ENCODE measurements at regions not wholly inside any gene's neighbourhood (a gene's known extent, or its start where the extent isn't known, plus 50 kb on each side); places are given as distances from the start of the nearest gene placed in this dataset.
"Not testable (repeated sequence)": the region's sequence is repeated elsewhere in the genome, so short reads cannot be mapped to it uniquely, and the experiment has no call there.

- DNase-seq = no peak
These were observed 823.1 kb downstream of the EPHA4 start for GRCh38 chr2:220748875-220749479.

- no peak for DNase-seq
These were observed 818.6 kb downstream of the EPHA4 start for GRCh38 chr2:220753486-220753885.

GRCh38 chr2:220756653-220757052 lies 815.5 kb downstream of the EPHA4 start:
- no peak for DNase-seq

DNA sequence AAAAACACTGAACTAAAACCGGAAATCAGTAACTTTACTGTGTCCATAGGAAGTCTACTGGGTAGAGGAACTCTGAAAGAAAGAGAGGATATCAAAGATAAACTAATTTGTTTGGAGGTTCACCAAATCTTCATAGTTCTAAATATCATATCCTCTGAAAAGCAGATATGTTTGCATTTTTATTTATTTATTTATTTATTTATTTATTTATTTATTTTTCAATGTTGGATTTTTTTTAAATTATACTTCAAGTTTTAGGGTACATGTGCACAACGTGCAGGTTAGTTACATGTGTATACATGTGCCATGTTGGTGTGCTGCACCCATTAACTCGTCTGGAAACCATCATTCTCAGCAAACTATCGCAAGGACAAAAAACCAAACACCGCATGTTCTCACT lies 813.7 kb downstream of the EPHA4 start:
- DNase-seq = not testable (repeated sequence)

DNA sequence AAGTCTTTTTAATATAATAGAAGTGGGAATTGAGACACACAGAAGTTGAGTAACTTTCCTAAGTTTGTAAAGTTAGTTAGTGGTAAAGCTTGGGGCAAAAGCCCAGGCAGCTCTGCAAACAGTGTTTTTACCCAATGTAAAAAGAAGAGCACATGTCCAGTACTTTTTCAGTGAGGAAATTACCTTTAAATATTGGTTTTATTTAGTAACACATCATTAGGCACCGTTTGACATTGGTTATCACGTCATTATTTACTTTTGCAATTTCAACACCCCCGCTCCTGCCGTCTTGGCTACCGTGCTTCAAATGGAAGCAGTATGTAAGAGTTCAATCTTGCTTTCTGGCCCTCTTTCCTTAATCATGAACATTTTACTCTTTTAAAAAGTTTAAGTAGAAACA lies 807.9 kb downstream of the EPHA4 start:
- no peak for DNase-seq

- DNase-seq = no peak
These were observed 804.4 kb downstream of the EPHA4 start for GRCh38 chr2:220767591-220768255.

DNA sequence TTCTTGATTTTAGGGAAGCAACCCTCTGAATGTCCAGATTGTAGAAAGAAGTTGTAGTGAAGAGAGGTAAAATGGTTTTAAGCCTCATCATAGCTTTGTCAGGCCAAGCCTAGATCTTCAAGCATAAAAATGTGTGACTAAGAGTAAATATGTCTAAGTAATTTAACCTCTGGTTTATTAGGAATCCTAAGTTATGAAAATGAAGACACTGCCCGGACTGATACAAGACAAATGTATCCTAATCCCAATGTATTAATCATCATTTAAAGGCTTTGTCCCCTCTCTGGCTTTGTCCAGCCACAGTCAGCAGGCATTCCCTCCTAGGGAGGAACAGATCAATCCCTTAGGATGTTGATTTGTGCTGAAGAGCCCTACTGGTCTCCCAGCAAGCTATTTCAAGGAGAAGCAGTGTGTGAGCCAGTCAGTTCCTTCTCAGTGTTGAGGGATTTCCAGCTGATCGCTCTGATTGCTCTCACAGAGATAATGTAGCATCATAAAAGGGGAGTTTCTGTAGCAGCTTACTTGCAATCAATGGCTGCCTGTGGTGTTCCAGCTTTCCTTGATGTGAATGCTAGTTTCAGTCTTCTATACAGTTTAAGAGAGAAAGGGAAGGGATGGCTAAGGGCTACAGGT lies 796.1 kb downstream of the EPHA4 start:
- DNase-seq = no peak

GRCh38 chr2:220779076-220779475 lies 793.0 kb downstream of the EPHA4 start:
- DNase-seq = not testable (repeated sequence)

DNA sequence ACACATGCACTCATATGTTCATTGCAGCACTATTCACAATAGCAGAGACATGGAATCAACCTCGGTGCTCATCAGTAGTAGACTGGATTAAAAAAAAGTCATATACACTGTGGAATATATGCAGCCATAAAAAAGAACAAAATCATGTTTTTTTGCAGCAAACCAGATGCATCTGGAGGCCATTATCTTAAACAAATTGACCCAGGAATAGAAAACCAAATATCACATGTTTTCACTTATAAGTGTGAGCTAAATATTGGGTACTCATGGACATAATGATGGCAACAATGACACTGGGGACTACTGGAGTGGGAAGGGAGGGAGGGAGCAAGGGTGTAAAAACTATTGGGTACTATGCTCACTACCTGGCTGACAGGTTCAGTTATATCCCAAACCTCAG lies 792.6 kb downstream of the EPHA4 start:
- no peak for DNase-seq

- DNase-seq = no peak
These were observed 792.2 kb downstream of the EPHA4 start for GRCh38 chr2:220779931-220780330.

- DNase-seq = no peak
These were observed 790.4 kb downstream of the EPHA4 start for GRCh38 chr2:220781622-220782241.

DNA sequence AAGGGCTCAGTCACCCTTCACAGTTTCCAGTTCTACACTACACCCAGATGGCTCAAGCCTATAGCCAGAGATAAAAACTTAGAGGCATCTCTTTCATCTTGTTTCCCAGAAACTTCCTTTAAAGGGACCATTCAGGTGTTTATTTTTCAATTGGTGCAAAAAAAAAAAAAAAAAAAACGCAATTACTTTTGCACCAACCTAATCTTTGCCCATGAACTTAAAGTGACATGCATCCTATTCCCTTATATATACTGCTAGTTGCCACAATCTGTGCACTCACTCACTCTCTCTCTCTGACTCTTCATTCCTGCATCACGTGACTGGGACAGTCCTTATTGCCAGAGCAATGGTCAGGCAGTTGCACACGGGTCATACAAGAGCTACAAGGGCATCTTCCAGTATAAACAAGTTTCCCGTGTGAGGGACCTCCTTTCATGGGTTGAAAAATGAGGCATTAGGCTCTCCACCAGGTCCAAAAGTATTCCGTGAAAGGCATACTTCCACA lies 789.4 kb downstream of the EPHA4 start:
- DNase-seq = no peak

GRCh38 chr2:220783671-220784070 lies 788.4 kb downstream of the EPHA4 start:
- no peak for DNase-seq

- no peak for DNase-seq
These were observed 786.9 kb downstream of the EPHA4 start for GRCh38 chr2:220785178-220785577.

DNA sequence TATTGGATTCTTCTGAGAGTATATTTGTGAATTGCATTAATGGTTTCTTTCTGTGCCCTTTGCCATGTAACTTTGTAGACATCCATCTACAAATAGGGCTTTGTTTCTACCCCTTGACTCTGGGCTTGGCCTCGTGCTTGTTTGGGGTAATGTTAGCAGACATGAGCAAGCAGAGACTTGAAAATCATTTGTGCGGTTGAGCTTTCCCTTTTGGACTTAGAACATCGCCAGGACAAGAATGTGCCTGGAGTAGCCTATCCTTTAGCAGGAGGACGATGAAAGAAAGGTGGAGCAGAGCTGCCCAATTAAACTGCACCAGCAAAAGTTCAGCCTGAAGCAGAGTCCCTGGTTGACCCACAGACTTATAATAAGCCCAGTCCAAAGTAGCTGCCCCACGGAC lies 785.9 kb downstream of the EPHA4 start:
- DNase-seq = no peak

DNA sequence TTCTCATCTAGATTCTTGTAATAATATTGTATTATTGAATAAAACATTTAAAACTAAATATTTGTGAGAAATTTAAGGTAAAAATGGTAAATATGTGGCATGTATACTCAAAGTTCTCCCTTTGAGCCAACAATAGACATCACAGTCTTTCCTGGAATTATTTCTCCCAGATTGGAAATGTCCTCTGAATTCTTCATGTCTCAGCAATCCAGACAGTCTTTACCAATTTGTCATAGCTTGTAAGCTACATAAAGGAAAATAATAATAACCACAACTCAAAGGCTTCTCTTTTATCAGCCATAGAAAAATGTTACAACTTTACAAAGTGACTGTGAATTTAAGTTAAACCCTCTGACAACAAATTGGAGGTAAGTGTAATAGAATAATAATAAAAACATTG lies 784.9 kb downstream of the EPHA4 start:
- DNase-seq = no peak

GRCh38 chr2:220789961-220790360 lies 782.1 kb downstream of the EPHA4 start:
- no peak for DNase-seq

DNA sequence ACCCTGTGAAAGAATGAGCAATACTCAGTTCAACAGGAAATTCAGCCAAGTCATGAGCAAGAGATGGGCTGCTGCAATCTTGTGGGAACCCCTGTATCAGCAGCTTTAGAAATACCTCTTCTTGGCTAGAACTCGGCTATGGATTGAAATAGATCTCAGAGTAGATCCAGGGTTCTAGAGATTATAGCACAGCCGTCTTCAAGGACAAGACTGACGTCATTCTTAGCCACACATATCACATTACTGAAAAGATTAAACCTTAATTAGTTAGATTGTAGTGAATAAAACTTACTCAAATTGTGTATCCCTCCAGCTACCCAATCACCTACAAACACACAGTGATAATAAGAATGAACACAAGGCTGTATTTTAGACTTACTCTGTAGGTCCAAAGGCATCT lies 776.4 kb downstream of the EPHA4 start:
- no peak for DNase-seq

DNA sequence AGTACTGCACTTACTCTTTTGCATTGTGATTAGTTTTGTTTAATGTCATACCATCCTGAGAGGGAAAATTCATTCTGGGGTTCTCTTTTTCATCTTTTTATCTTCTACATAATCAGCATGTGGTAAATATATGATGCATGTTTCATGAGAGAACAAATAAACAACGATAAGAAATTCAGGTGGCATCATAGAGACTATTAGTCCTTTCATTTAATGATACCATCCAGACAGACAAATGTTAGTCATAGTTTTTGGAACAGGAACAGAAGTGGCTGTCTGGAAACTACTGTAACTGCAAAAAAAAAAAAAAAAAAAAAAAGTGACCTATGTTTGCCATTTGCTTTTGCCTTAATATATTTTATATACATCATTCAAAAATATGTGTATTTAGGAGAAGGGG lies 761.0 kb downstream of the EPHA4 start:
- DNase-seq = no peak

- DNase-seq = no peak
These were observed 760.0 kb downstream of the EPHA4 start for GRCh38 chr2:220811952-220812570.

DNA sequence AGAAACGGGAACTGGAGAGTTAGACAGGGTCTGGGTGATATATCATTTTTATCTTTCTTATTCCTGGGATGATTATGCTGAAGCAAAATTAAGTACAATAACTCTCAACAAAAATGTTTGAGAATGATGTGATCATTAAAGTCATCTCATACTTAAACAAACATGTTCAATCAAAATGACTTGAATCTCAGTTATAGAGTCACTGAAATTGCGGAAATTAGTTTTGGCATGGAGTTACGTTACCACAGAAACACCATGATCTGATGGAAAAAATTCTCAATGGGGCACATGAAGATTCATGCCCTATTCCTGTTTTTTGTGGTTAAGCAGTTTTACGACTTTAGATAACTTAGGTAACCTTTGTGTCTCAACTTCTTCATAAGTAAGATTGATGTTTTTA lies 757.7 kb downstream of the EPHA4 start:
- no peak for DNase-seq

DNA sequence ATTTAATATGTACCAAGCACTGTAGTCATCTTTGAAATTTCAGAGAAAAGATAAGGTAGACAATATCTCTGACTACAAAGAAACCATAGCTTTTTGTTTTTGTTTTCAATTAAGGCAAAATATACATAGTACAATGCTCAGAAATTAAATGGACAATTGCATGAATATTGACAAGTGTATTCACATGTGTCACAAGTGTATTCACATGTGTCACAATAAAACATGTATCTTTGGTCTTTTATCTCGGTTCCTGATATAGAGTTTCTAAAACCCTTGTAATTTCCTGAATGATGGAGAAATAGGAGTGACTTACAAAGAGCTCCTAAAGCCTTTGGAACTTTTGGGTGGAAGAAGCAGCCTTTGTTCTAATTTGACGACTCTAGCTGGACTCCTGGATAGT lies 756.4 kb downstream of the EPHA4 start:
- DNase-seq = no peak

DNA sequence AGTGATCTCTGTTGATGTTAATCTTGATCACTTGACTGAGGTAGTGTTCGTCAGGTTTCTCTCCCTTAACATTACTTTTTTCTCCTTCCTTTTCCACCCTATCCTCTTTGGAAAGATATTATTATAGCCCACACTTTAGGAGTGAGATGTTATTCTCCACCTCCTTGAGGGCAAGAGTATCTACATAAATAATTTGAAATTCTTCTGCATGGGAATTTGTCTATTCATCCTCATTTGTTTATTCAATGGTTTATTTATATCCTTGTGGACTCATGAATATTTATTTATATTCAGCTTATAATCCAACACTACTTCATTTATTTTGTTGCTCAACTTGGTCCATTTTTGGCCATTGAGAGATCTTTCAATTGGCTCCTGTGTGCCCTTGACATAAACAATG lies 750.4 kb downstream of the EPHA4 start:
- no peak for DNase-seq

Measured in CD4-positive, alpha-beta T cell treated with Interleukin-12 subunit alpha and Interleukin-12 subunit beta, for 1 hour (primary cell).